Mucosa of descending colon (tissue), 3 donors: ENCODE measurements at regions not wholly inside any gene's neighbourhood (a gene's known extent, or its start where the extent isn't known, plus 50 kb on each side); places are given as distances from the start of the nearest gene placed in this dataset.

Source experiments
- ATAC-seq: fragments of 200-7000 bp; cut with Tn5 transposase; one replicate; pipeline ENCODE4 v1.9.1; 2020; ENCODE audit warnings: mild to moderate bottlenecking, moderate library complexity
- DNase-seq, 3 donors: peaks; one replicate each; pipeline ENCODE4 v3.0.0-alpha.2; 2020
- H3K36me3 ChIP-seq: fragments of 200-600 bp; one replicate; pipeline ENCODE4 v1.8.0; 2021; ENCODE audit warnings: low read depth, mild to moderate bottlenecking
- H3K4me1 ChIP-seq: fragments of 200-600 bp; one replicate; pipeline ENCODE4 v1.8.0; 2021; ENCODE audit warnings: low read depth, mild to moderate bottlenecking
- H3K4me3 ChIP-seq: fragments of 200-600 bp; one replicate; pipeline ENCODE4 v1.8.0; 2021; ENCODE audit warnings: mild to moderate bottlenecking
- H3K9me3 ChIP-seq: fragments of 200-600 bp; one replicate; pipeline ENCODE4 v1.8.0; 2021; ENCODE audit warnings: mild to moderate bottlenecking
- CTCF ChIP-seq: fragments of 200-600 bp; IDR thresholded peaks from one replicate; pipeline ENCODE4 v1.8.0; 2022; ENCODE audit warnings: antibody characterized with exemption, mild to moderate bottlenecking
- intact Hi-C, 2 donors: fragments of 100-400 bp; cut with DNase I in 1 of 2; cut with micrococcal nuclease in 1 of 2; formaldehyde crosslinking; loops; one replicate each; pipeline versions ENCODE4 v1.11.0 to v1.11.1; 2022; cut with DNase I, micrococcal nuclease
- donor health status: DM: no; HTN: no; CAD: no; lungs with moderate emphysema.
- donor health status: DM: no; HTN: no; CAD: no.
- donor health status: DM: no; HTN: yes; CAD: no.

GRCh38 chr10:43002596-43002995, 74.3 kb upstream of the RET start:
- no peak overlapping the region for H3K4me3 ChIP-seq
- DNase-seq (no peak), ATAC-seq (no peak)
- no peaks in the 10 kb centered on the region for H3K9me3 ChIP-seq
- no peaks in the 10 kb centered on the region for H3K4me1 ChIP-seq
- intact Hi-C loops: no loop called here
- no peak for TF ChIP-seq CTCF
- no peaks in the 10 kb centered on the region for H3K36me3 ChIP-seq

- H3K9me3 ChIP-seq: no peaks in the 10 kb centered on the region
- ATAC-seq (no peak), DNase-seq (no peak)
- H3K4me3 ChIP-seq: no peak overlapping the region
- H3K4me1 ChIP-seq: no peaks in the 10 kb centered on the region
- H3K36me3 ChIP-seq: no peaks in the 10 kb centered on the region
- intact Hi-C loops: no loop called here
- no peak for TF ChIP-seq CTCF
These were observed 70.4 kb upstream of the RET start for GRCh38 chr10:43006490-43006889.

- H3K9me3 ChIP-seq: no peaks in the 10 kb centered on the region
- ATAC-seq (no peak), DNase-seq (no peak)
- no peak overlapping the region for H3K4me3 ChIP-seq
- no peaks in the 10 kb centered on the region for H3K4me1 ChIP-seq
- H3K36me3 ChIP-seq: no peaks in the 10 kb centered on the region
- intact Hi-C loops: no loop called here
- no peak for TF ChIP-seq CTCF
These were observed 64.3 kb upstream of the RET start for GRCh38 chr10:43012578-43012977.

- no peak for TF ChIP-seq CTCF
- no peaks in the 10 kb centered on the region for H3K4me1 ChIP-seq
- intact Hi-C loops: no loop called here
- no peak overlapping the region for H3K4me3 ChIP-seq
- H3K9me3 ChIP-seq: no peaks in the 10 kb centered on the region
- no peak for DNase-seq
- H3K36me3 ChIP-seq: no peaks in the 10 kb centered on the region
- ATAC-seq: no peak
These were observed 63.8 kb upstream of the RET start for GRCh38 chr10:43013065-43013464.

GRCh38 chr10:43024524-43024923, 52.3 kb upstream of the RET start:
- Histone ChIP-seq H3K4me1 (no peaks in the 10 kb centered on the region), H3K4me3 (no peak overlapping the region), H3K36me3 (no peaks in the 10 kb centered on the region), H3K9me3 (no peaks in the 10 kb centered on the region)
- DNase-seq (no peak), ATAC-seq (no peak)
- TF ChIP-seq CTCF: no peak
- intact Hi-C loops: no loop called here

GRCh38 chr10:43024942-43025700, 51.7 kb upstream of the RET start:
- Histone ChIP-seq H3K4me3 (no peak overlapping the region), H3K4me1 (no peaks in the 10 kb centered on the region), H3K9me3 (no peaks in the 10 kb centered on the region), H3K36me3 (no peaks in the 10 kb centered on the region)
- intact Hi-C loops: no loop called here
- DNase-seq: no peak
- ATAC-seq: no peak
- TF ChIP-seq CTCF: no peak
